OCI-LY3 (cell line): ENCODE measurements at regions not wholly inside any gene's neighbourhood (a gene's known extent, or its start where the extent isn't known, plus 50 kb on each side); places are given as distances from the start of the nearest gene placed in this dataset.

ENCODE experiments used
- H2AFZ ChIP-seq: fragments of 200-600, 300-600 bp; shearing (Covaris generic); 2 replicates; pipeline ENCODE4 v1.6.0; 2014; ENCODE audit warnings: antibody characterized with exemption, low read depth, low read length
- H3K27ac ChIP-seq: fragments of 200-600, 300-600 bp; sonication (generic); 2 replicates; pipeline ENCODE4 v1.5.1; 2014; ENCODE audit warnings: mild to moderate bottlenecking, low read length, moderate library complexity, mixed read lengths
- H3K27me3 ChIP-seq: fragments of 200-600, 300-600 bp; sonication (generic); 2 replicates; pipeline ENCODE4 v1.6.1; 2014; ENCODE audit warnings: low read depth, low read length, mixed read lengths
- H3K36me3 ChIP-seq: fragments of 200-600, 300-600 bp; sonication (generic); replicated peaks from 2 replicates; pipeline ENCODE3; 2014; ENCODE audit warnings: low read depth, low read length, mixed read lengths
- H3K4me1 ChIP-seq: fragments of 300-600, 200-600 bp; sonication (generic); 2 replicates; pipeline ENCODE4 v1.6.1; 2014; ENCODE audit warnings: low read length, mixed read lengths
- H3K4me2 ChIP-seq: fragments of 200-600, 300-600 bp; sonication (generic); 2 replicates; pipeline ENCODE4 v1.6.1; 2014; ENCODE audit warnings: low read length, mixed read lengths
- H3K4me3 ChIP-seq: fragments of 300-600, 200-600 bp; sonication (generic); 2 replicates; pipeline ENCODE4 v1.5.1; 2014; ENCODE audit warnings: antibody characterized with exemption, mild to moderate bottlenecking, low read length, moderate library complexity
- H3K79me2 ChIP-seq: fragments of 300-600, 200-600 bp; shearing (Covaris generic); 2 replicates; pipeline ENCODE4 v1.6.1; 2014; ENCODE audit warnings: mild to moderate bottlenecking, low read length, mixed read lengths
- H3K9ac ChIP-seq: fragments of 300-600, 200-600 bp; shearing (Covaris generic); 2 replicates; pipeline ENCODE4 v1.6.0; 2014; ENCODE audit warnings: mild to moderate bottlenecking, low read length, moderate library complexity
- H3K9me3 ChIP-seq: fragments of 200-600, 300-600 bp; shearing (Covaris generic); 2 replicates; pipeline ENCODE4 v1.6.1; 2014; ENCODE audit warnings: low read length, mixed read lengths; ENCODE audit not compliant: insufficient read depth
- H4K20me1 ChIP-seq: fragments of 200-600, 300-600 bp; sonication (generic); 2 replicates; pipeline ENCODE4 v1.6.1; 2016; ENCODE audit warnings: low read length, mixed read lengths; ENCODE audit not compliant: insufficient read depth
- EZH2phosphoT487 ChIP-seq: fragments of 200-600 bp; shearing (Covaris generic); IDR thresholded peaks from 2 replicates; pipeline ENCODE4 v1.6.1; 2018; ENCODE audit warnings: antibody characterized with exemption, mixed run types, low read depth
- TF ChIP-seq, protein P1 (sequence below): fragments of 200-600, 300-600 bp; sonication (generic); IDR thresholded peaks from 2 replicates; pipeline ENCODE4 v1.5.1; 2014; ENCODE audit warnings: antibody characterized with exemption, low read length, low read depth

DNA sequence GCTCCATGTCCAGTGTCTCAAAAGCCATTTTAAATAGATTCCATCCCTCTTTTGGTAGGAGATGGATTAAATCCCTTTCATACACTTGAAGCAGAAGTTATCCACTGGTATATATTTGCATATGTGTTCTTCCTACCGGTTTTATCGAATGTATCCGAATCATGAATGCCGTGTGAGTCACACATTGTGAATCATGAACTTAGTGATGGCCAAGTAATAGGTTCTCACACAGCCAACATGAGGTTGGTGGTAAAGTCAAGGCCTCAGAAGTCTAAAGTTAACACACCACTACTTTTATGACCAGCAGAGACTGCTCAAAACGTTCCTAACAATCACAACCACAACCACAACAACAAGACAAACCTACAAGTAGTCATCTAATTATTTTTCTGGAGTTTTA, 345.5 kb downstream of the THBS2 start:
- no peaks in the 10 kb centered on the region for H3K4me1 ChIP-seq
- H3K36me3 ChIP-seq: no peaks in the 10 kb centered on the region
- H3K9me3 ChIP-seq: no peaks in the 10 kb centered on the region
- no peak for TF ChIP-seq EZH2phosphoT487
- TF ChIP-seq, protein P1, sequence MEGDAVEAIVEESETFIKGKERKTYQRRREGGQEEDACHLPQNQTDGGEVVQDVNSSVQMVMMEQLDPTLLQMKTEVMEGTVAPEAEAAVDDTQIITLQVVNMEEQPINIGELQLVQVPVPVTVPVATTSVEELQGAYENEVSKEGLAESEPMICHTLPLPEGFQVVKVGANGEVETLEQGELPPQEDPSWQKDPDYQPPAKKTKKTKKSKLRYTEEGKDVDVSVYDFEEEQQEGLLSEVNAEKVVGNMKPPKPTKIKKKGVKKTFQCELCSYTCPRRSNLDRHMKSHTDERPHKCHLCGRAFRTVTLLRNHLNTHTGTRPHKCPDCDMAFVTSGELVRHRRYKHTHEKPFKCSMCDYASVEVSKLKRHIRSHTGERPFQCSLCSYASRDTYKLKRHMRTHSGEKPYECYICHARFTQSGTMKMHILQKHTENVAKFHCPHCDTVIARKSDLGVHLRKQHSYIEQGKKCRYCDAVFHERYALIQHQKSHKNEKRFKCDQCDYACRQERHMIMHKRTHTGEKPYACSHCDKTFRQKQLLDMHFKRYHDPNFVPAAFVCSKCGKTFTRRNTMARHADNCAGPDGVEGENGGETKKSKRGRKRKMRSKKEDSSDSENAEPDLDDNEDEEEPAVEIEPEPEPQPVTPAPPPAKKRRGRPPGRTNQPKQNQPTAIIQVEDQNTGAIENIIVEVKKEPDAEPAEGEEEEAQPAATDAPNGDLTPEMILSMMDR: no peak
- no peaks in the 10 kb centered on the region for H3K79me2 ChIP-seq
- H3K27ac ChIP-seq: no peak overlapping the region
- H2AFZ ChIP-seq: no peak overlapping the region
- H4K20me1 ChIP-seq: no peaks in the 10 kb centered on the region
- no peak overlapping the region for H3K4me2 ChIP-seq
- no peak overlapping the region for H3K9ac ChIP-seq
- no peaks in the 10 kb centered on the region for H3K27me3 ChIP-seq
- H3K4me3 ChIP-seq: no peak overlapping the region

DNA sequence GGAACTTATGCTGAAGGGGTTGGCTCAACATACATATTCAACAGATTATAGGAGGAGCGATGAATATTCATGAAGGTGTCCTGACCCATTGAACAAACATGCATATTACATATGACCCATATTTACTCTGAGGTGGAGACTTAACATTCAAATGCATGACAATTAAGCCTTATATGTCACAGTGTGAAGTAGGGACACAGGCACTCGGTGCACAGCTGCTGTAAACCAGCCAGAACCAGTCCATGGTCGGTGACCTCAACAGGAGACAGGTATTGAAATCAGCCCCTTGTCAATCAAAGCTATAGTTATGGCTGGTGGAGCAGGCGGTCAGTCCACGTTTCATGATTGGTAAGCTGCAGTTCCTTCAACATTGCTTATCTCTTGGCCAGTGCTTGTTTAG, 347.3 kb downstream of the THBS2 start:
- no peak overlapping the region for H2AFZ ChIP-seq
- no peaks in the 10 kb centered on the region for H3K27me3 ChIP-seq
- no peak for TF ChIP-seq EZH2phosphoT487
- TF ChIP-seq, protein P1: no peak
- H3K9me3 ChIP-seq: no peaks in the 10 kb centered on the region
- no peak overlapping the region for H3K4me3 ChIP-seq
- no peaks in the 10 kb centered on the region for H3K4me1 ChIP-seq
- no peaks in the 10 kb centered on the region for H3K36me3 ChIP-seq
- no peak overlapping the region for H3K9ac ChIP-seq
- H3K27ac ChIP-seq: no peak overlapping the region
- H3K79me2 ChIP-seq: no peaks in the 10 kb centered on the region
- H3K4me2 ChIP-seq: no peak overlapping the region
- no peaks in the 10 kb centered on the region for H4K20me1 ChIP-seq

DNA sequence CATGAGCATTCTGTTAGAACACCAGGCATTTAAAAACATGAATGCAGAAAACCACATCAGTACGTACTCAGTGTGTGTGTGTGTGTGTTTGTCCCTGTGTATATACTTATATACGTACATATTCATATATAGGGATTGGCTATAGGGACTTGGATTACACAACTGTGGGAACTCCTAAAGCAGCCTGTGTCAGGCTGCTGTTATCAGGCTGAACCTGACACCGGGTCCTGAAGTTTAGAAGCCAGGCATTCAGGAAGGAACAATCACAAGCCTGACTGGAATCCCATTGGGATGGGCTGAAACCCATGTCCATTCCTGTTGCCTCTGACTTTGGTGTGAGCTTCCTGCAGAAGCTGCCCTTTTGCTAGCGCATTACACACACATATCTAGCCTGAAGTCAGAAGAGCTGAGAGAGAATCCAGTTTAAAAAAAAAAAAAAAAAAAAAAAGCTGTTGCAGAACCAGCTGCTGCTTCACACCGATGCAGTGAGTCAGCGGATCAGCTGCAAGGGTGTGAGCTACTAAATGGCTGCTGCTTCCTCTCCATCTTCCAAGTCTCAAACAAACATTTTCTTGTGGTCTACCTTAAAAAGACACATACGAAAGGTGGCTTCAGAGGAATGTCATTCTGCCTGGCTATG, 348.1 kb downstream of the THBS2 start:
- H3K27ac ChIP-seq: no peak overlapping the region
- no peak overlapping the region for H2AFZ ChIP-seq
- H3K36me3 ChIP-seq: no peaks in the 10 kb centered on the region
- H3K4me3 ChIP-seq: no peak overlapping the region
- no peaks in the 10 kb centered on the region for H3K9me3 ChIP-seq
- TF ChIP-seq EZH2phosphoT487: no peak
- TF ChIP-seq, protein P1: no peak
- no peaks in the 10 kb centered on the region for H3K79me2 ChIP-seq
- H3K9ac ChIP-seq: no peak overlapping the region
- H3K4me1 ChIP-seq: no peaks in the 10 kb centered on the region
- no peaks in the 10 kb centered on the region for H4K20me1 ChIP-seq
- H3K27me3 ChIP-seq: no peaks in the 10 kb centered on the region
- no peak overlapping the region for H3K4me2 ChIP-seq

DNA sequence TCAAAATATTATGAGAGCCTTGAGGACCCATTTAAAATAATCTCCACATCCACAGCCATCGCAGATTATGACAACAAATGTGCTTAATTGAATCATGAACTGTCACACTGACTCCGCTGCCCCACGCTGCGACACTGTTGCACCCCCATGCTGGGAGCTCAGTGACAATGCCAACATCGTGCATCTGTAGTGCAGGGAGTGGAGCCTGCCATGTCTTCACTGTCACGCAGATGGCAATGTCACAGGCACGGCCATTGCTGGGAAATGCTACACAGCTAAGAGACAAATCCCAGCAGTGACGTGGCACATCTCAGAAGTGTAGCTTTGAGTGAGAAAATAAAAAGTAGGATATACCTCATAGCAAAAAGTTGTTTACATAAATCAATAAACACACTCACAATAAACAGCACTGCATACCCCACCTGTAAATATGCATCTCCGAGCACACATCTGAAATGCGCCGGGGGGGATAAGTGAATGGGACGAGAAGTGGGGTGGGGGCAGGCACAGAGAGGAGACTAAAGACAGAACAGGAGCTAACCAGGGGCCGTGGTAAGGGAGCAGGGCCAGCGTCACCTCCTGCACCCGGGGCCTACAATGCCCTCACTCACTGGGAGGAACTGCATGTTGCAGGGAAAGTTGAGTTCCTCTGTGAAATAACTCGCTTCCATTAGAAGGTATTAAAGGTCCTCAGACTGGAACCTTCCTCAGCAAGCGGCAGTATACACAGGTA, 349.9 kb downstream of the THBS2 start:
- no peak overlapping the region for H3K4me3 ChIP-seq
- no peaks in the 10 kb centered on the region for H3K79me2 ChIP-seq
- no peak overlapping the region for H3K27ac ChIP-seq
- no peaks in the 10 kb centered on the region for H3K4me1 ChIP-seq
- H3K4me2 ChIP-seq: no peak overlapping the region
- TF ChIP-seq, protein P1: no peak
- TF ChIP-seq EZH2phosphoT487: no peak
- H2AFZ ChIP-seq: no peak overlapping the region
- no peaks in the 10 kb centered on the region for H3K9me3 ChIP-seq
- no peak overlapping the region for H3K9ac ChIP-seq
- H3K27me3 ChIP-seq: no peaks in the 10 kb centered on the region
- H3K36me3 ChIP-seq: no peaks in the 10 kb centered on the region
- no peaks in the 10 kb centered on the region for H4K20me1 ChIP-seq
